Psoas muscle (tissue), 7 donors: ENCODE measurements at regions not wholly inside any gene's neighbourhood (a gene's known extent, or its start where the extent isn't known, plus 50 kb on each side); places are given as distances from the start of the nearest gene placed in this dataset.

ENCODE experiments used
- ATAC-seq, 4 donors: fragments of 200-7000 bp; cut with Tn5 transposase; one replicate each; pipeline ENCODE4 v1.9.1; 2020; ENCODE audit warnings: moderate library complexity in 3 of 4, mild to moderate bottlenecking in 2 of 4
- DNase-seq, 2 donors: peaks; one replicate each; pipeline ENCODE4 v3.0.0-alpha.2; 2020
- H3K27ac ChIP-seq: fragments of 200-600 bp; one replicate; pipeline ENCODE4 v1.8.0; 2022
- H3K27me3 ChIP-seq, 3 donors: fragments of 200-600 bp in 1 of 3; one replicate each; pipeline versions ENCODE4 v1.6.1 to v1.8.0; 2013 to 2022; ENCODE audit warnings: low read length in 2 of 3, mild to moderate bottlenecking in 2 of 3, moderate library complexity in 1 of 3; ENCODE audit not compliant: insufficient read depth in 3 of 3
- H3K36me3 ChIP-seq, 2 donors: fragments of 200-600 bp in 1 of 2; one replicate each; pipeline versions ENCODE4 v1.6.1 to v1.8.0; 2013 to 2022; ENCODE audit warnings: low read depth in 1 of 2, mild to moderate bottlenecking in 1 of 2, moderate library complexity in 1 of 2; ENCODE audit not compliant: insufficient read depth in 1 of 2
- H3K4me1 ChIP-seq: fragments of 200-600 bp; one replicate; pipeline ENCODE4 v1.8.0; 2022
- H3K4me3 ChIP-seq: fragments of 200-600 bp; one replicate; pipeline ENCODE4 v1.8.0; 2022; ENCODE audit warnings: mild to moderate bottlenecking
- H3K9me3 ChIP-seq: fragments of 200-600 bp; one replicate; pipeline ENCODE4 v1.8.0; 2022
- whole genome bisulfite sequencing, 3 donors: extraction: QIAGEN DNeasy Blood & Tissue Kit; methylation state at CpG; one replicate each; pipeline versions ENCODE4 v1.1.6 to v1.1.7; 2013; 5-methylcytosine and 5-hydroxymethylcytosine counted together
- intact Hi-C, 2 donors: fragments of 100-400 bp; cut with DNase I; formaldehyde crosslinking; loops; one replicate each; pipeline versions ENCODE4 v1.11.0 to v1.14.2; 2022
- TF ChIP-seq, protein P1 (sequence below): fragments of 200-600 bp; IDR thresholded peaks from one replicate; pipeline ENCODE4 v1.8.0; 2022; ENCODE audit warnings: antibody characterized with exemption
- donor health status: healthy with polysubstance abuse.
- donor health status: DM: no; HTN: no; CAD: no; lungs with moderate emphysema.
- donor health status: Bipolar disorder and iron deficiency.
- donor health status: healthy.
- donor health status: DM: yes; HTN: yes; CAD: no.
- donor health status: DM: no; HTN: no; CAD: no.
- donor health status: DM: yes; HTN: yes; CAD: no.

DNA sequence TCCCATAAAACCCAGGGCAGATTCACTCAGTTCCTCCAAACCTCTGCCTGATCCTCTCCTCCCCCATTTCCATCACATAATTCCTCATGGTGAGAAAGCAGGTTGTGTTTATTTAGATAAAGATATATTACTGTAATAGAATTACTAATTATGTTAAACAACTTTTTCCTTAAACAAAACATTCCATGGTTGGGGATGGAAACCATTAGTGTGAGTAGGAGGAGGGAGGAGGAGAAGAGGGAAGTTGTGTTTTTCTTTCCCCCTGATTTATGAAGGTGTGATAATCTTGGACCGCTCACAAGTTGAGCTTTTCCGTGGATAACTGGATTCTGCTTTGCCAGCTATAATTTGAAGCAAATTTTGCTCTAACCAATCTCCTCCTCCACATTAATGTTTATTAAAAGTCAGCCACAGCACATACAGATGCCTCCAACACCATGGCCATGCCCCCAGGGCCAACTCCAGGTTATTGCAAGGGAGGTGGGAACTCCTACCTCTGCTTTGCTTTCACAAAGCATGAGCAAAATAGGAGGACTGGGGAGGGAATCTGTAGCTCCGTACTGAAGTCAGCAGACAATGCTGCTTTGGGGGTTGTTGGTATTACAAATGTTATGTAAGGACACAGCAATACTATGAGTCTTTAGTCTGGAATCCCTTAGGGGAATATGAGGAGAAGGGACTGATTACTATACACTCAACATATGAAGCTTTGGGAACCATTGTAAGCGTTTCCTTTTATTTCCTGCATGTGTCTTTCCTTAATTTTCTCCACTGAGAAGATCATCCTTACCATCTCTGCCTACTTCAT is 542.0 kb downstream of the DHX35 start:
- ATAC-seq, result no peak
- no peak overlapping the region for H3K27ac ChIP-seq

DNA sequence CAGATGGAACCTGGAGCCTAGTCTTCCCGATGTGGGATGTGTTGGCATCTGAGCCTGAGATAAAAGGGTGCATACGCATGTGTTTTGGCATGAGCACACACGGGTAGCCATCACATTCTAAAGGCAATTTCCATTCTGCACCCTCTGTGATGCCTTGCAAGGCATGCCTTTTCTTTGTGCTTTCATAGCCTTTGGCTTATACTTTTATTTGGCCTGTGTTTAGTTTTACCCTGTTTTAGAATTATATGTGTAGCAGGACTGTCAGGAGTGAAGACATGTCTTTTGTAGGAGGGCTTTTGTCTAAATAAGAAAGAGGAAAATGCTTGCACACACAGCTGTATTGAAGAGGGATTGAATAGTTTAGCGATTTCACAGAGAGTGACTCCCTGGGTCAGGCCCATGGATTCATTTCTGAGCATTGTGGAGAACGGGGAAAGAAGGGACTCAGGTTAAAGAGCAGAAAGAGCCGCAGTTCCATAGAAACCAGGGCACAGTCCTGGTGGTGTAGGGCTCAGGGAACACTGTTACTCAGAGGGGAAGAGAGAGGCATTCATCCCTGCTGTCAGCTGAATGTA is 530.2 kb downstream of the DHX35 start:
- TF ChIP-seq, protein P1, sequence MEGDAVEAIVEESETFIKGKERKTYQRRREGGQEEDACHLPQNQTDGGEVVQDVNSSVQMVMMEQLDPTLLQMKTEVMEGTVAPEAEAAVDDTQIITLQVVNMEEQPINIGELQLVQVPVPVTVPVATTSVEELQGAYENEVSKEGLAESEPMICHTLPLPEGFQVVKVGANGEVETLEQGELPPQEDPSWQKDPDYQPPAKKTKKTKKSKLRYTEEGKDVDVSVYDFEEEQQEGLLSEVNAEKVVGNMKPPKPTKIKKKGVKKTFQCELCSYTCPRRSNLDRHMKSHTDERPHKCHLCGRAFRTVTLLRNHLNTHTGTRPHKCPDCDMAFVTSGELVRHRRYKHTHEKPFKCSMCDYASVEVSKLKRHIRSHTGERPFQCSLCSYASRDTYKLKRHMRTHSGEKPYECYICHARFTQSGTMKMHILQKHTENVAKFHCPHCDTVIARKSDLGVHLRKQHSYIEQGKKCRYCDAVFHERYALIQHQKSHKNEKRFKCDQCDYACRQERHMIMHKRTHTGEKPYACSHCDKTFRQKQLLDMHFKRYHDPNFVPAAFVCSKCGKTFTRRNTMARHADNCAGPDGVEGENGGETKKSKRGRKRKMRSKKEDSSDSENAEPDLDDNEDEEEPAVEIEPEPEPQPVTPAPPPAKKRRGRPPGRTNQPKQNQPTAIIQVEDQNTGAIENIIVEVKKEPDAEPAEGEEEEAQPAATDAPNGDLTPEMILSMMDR, result no peak
- Histone ChIP-seq H3K9me3 (no peaks in the 10 kb centered on the region), H3K4me1 (no peaks in the 10 kb centered on the region), H3K27me3 (no peaks in the 10 kb centered on the region), H3K27ac (no peak overlapping the region), H3K4me3 (no peak overlapping the region), H3K36me3 (no peaks in the 10 kb centered on the region)
- intact Hi-C loops, result no loop called here
- ATAC-seq (no peak), DNase-seq (no peak)
- 83 to 89% (median 85%) methylated on average over 6 of the region's 6 CpGs for WGBS, 3 donors

More for the DNA sequence above, 542.0 kb downstream of the DHX35 start:
- WGBS, 3 donors, result 65 to 73% (median 72%) methylated on average over 4 of the region's 4 CpGs
- intact Hi-C loops, result no loop called here
- Histone ChIP-seq H3K27me3 (no peaks in the 10 kb centered on the region), H3K9me3 (no peaks in the 10 kb centered on the region), H3K4me3 (no peak overlapping the region), H3K4me1 (no peaks in the 10 kb centered on the region), H3K36me3 (no peaks in the 10 kb centered on the region)
- TF ChIP-seq, protein P1, result no peak
- DNase-seq, result no peak

DNA sequence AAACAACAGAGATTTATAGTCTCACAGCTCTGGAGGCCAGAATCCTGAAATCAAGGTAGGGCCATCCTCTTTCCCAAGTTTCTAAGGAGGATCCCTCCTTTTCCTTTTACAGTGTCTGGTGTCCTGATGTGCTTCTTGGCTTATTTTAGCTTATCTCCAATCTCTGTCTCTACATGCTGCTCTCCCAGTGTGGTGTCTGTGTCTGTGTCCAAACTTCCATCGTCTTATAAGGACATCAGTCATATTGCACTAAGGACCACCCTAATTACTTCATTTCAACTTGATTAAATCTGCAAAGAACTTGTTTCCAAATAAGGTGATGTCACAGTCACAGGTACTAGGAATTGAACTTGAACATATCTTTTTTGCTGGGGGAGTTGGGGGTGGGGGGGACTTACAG is 529.6 kb downstream of the DHX35 start:
- TF ChIP-seq, protein P1, result no peak
- Histone ChIP-seq H3K36me3 (no peaks in the 10 kb centered on the region), H3K27me3 (no peaks in the 10 kb centered on the region), H3K9me3 (no peaks in the 10 kb centered on the region), H3K27ac (no peak overlapping the region), H3K4me3 (no peak overlapping the region), H3K4me1 (no peaks in the 10 kb centered on the region)
- ATAC-seq (no peak), DNase-seq (no peak)
- WGBS, 3 donors, result 86 to 97% (median 91%) methylated on average over 1 of the region's 1 CpG
- intact Hi-C loops, result no loop called here

DNA sequence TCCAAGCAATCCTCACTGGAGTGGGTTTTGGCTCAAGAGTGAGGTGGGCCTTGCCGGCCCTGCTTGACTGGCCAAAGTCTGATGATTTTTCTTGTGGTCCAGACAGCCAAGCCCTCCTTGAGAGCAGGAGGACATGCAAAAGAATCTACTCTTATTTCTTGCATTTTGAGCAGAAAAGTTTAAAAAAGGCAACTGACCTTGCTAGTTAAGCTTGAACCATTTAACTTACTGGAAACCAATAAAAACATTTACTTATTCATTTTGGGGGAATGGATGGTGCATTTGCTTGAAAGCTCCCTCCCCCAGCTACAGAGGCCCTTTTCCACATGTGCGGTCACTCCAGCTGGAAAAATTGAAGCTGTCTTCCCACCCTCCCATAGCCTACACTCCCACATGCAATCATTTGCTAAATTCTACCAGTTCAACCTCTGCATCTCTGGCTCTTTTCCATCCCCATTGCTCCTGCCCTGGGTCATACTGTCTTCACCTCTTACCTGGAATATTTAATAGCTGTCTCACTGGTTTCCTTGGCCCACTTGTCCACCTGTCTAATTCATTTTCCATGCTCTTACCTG is 527.9 kb downstream of the DHX35 start:
- Histone ChIP-seq H3K36me3 (no peaks in the 10 kb centered on the region), H3K4me1 (no peaks in the 10 kb centered on the region), H3K4me3 (no peak overlapping the region), H3K27me3 (no peaks in the 10 kb centered on the region), H3K9me3 (no peaks in the 10 kb centered on the region), H3K27ac (no peak overlapping the region)
- DNase-seq (no peak), ATAC-seq (no peak)
- TF ChIP-seq, protein P1, result no peak
- WGBS, 3 donors, result 62 to 78% (median 75%) methylated on average over 2 of the region's 2 CpGs
- intact Hi-C loops, result no loop called here
